NB4 (cell line): ENCODE measurements at regions not wholly inside any gene's neighbourhood (a gene's known extent, or its start where the extent isn't known, plus 50 kb on each side); places are given as distances from the start of the nearest gene placed in this dataset.

Source experiments
- MAX ChIP-seq: IDR thresholded peaks from 2 replicates; pipeline ENCODE4 v1.6.1; 2011; ENCODE audit warnings: low read depth, low read length
- POLR2A ChIP-seq: IDR thresholded peaks from 2 replicates; pipeline ENCODE4 v1.6.1; 2011; ENCODE audit warnings: mild to moderate bottlenecking; ENCODE audit not compliant: insufficient read length; ENCODE audit errors: extremely low read depth
- TF ChIP-seq, protein P1 (sequence below): IDR thresholded peaks from one replicate; pipeline ENCODE4 v1.5.1; 2012; ENCODE audit warnings: low read depth, low read length

GRCh38 chr10:28130267-28130666 is 131.4 kb upstream of the ODAD2 start:
- TF ChIP-seq, protein P1, sequence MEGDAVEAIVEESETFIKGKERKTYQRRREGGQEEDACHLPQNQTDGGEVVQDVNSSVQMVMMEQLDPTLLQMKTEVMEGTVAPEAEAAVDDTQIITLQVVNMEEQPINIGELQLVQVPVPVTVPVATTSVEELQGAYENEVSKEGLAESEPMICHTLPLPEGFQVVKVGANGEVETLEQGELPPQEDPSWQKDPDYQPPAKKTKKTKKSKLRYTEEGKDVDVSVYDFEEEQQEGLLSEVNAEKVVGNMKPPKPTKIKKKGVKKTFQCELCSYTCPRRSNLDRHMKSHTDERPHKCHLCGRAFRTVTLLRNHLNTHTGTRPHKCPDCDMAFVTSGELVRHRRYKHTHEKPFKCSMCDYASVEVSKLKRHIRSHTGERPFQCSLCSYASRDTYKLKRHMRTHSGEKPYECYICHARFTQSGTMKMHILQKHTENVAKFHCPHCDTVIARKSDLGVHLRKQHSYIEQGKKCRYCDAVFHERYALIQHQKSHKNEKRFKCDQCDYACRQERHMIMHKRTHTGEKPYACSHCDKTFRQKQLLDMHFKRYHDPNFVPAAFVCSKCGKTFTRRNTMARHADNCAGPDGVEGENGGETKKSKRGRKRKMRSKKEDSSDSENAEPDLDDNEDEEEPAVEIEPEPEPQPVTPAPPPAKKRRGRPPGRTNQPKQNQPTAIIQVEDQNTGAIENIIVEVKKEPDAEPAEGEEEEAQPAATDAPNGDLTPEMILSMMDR = no peak
- TF ChIP-seq POLR2A (no peak), MAX (no peak)
